H9 (cell line): ENCODE measurements at regions not wholly inside any gene's neighbourhood (a gene's known extent, or its start where the extent isn't known, plus 50 kb on each side); places are given as distances from the start of the nearest gene placed in this dataset.

Experiments
- DNase-seq: peaks from one replicate; pipeline ENCODE4 v3.0.0-alpha.2; 2017
- H2AFZ ChIP-seq: one replicate; pipeline ENCODE4 v1.6.1; 2013; ENCODE audit warnings: mild to moderate bottlenecking, low read length, control low read depth, moderate library complexity
- H2AK5ac ChIP-seq: 2 replicates; pipeline ENCODE4 v1.6.1; 2013; ENCODE audit warnings: low read length, control low read depth, mixed read lengths; ENCODE audit not compliant: insufficient read length
- H2BK120ac ChIP-seq: one replicate; pipeline ENCODE4 v1.6.1; 2013; ENCODE audit warnings: low read depth, mild to moderate bottlenecking, low read length, control low read depth, inconsistent platforms; ENCODE audit not compliant: poor library complexity, severe bottlenecking
- H2BK12ac ChIP-seq: 2 replicates; pipeline ENCODE4 v1.6.1; 2013; ENCODE audit warnings: low read length, control low read depth, mixed read lengths, low read depth; ENCODE audit not compliant: insufficient read length
- H2BK15ac ChIP-seq: 2 replicates; pipeline ENCODE4 v1.6.1; 2013; ENCODE audit warnings: low read depth, low read length, control low read depth
- H2BK20ac ChIP-seq: one replicate; pipeline ENCODE4 v1.6.1; 2013; ENCODE audit warnings: low read depth, mild to moderate bottlenecking, low read length, control low read depth, inconsistent platforms; ENCODE audit not compliant: poor library complexity, severe bottlenecking
- H2BK5ac ChIP-seq: 2 replicates; pipeline ENCODE4 v1.6.1; 2013; ENCODE audit warnings: low read length, control low read depth, mixed read lengths; ENCODE audit not compliant: insufficient read length
- H3K14ac ChIP-seq: 2 replicates; pipeline ENCODE4 v1.6.1; 2013; ENCODE audit warnings: low read length, control low read depth; ENCODE audit not compliant: insufficient read depth
- H3K18ac ChIP-seq: 2 replicates; pipeline ENCODE4 v1.6.1; 2013; ENCODE audit warnings: low read depth, mild to moderate bottlenecking, mixed read lengths, low read length, control low read depth; ENCODE audit not compliant: insufficient read length
- H3K23ac ChIP-seq: 2 replicates; pipeline ENCODE4 v1.6.1; 2013; ENCODE audit warnings: low read length, control low read depth, mixed read lengths, low read depth; ENCODE audit not compliant: insufficient read length
- H3K23me2 ChIP-seq: 2 replicates; pipeline ENCODE4 v1.6.1; 2013; ENCODE audit warnings: low read depth, mild to moderate bottlenecking, mixed read lengths, low read length, control low read depth; ENCODE audit not compliant: insufficient read length, poor library complexity, severe bottlenecking
- H3K27ac ChIP-seq: 2 replicates; pipeline ENCODE4 v1.5.1; 2013; ENCODE audit warnings: low read length, control low read depth, mixed read lengths, low read depth; ENCODE audit not compliant: insufficient read length
- H3K27me3 ChIP-seq: 2 replicates; pipeline ENCODE4 v1.6.1; 2013; ENCODE audit warnings: low read length, control low read depth, inconsistent platforms; ENCODE audit not compliant: insufficient read depth
- H3K4ac ChIP-seq: 2 replicates; pipeline ENCODE4 v1.6.1; 2013; ENCODE audit warnings: low read depth, mild to moderate bottlenecking, control low read depth, inconsistent platforms, low read length, moderate library complexity
- H3K4me1 ChIP-seq: 2 replicates; pipeline ENCODE4 v1.6.1; 2013; ENCODE audit warnings: low read length, control low read depth, inconsistent platforms; ENCODE audit not compliant: insufficient read depth
- H3K4me2 ChIP-seq: 2 replicates; pipeline ENCODE4 v1.6.1; 2013; ENCODE audit warnings: low read length, control low read depth, mixed read lengths; ENCODE audit not compliant: insufficient read length, insufficient read depth
- H3K56ac ChIP-seq: 2 replicates; pipeline ENCODE4 v1.6.1; 2013; ENCODE audit warnings: low read depth, mild to moderate bottlenecking, mixed read lengths, low read length, control low read depth; ENCODE audit not compliant: insufficient read length
- H3K79me1 ChIP-seq: 2 replicates; pipeline ENCODE4 v1.6.1; 2013; ENCODE audit warnings: low read depth, mild to moderate bottlenecking, moderate library complexity, low read length, control low read depth, inconsistent platforms; ENCODE audit not compliant: insufficient read depth, poor library complexity, severe bottlenecking
- H3K79me2 ChIP-seq: 2 replicates; pipeline ENCODE4 v1.6.1; 2013; ENCODE audit warnings: low read length, control low read depth, inconsistent platforms; ENCODE audit not compliant: insufficient read depth
- H3K9ac ChIP-seq: 2 replicates; pipeline ENCODE4 v1.6.1; 2013; ENCODE audit warnings: low read length, control low read depth, mixed read lengths; ENCODE audit not compliant: insufficient read length; ENCODE audit errors: extremely low read depth
- H3K9me3 ChIP-seq: one replicate; pipeline ENCODE4 v1.6.1; 2013; ENCODE audit warnings: low read depth, low read length, inconsistent platforms; ENCODE audit not compliant: control insufficient read depth
- H3T11ph ChIP-seq: one replicate; pipeline ENCODE4 v1.6.1; 2013; ENCODE audit warnings: mild to moderate bottlenecking, low read length, control low read depth, inconsistent platforms
- H4K20me1 ChIP-seq: one replicate; pipeline ENCODE4 v1.6.1; 2013; ENCODE audit not compliant: control insufficient read depth, insufficient read length, insufficient read depth
- H4K5ac ChIP-seq: 2 replicates; pipeline ENCODE4 v1.6.1; 2013; ENCODE audit warnings: low read depth, mild to moderate bottlenecking, mixed read lengths, low read length, control low read depth; ENCODE audit not compliant: insufficient read length
- H4K8ac ChIP-seq: replicated peaks from 2 replicates; pipeline ENCODE4 v1.6.1; 2013; ENCODE audit warnings: low read length, control low read depth, mixed read lengths, low read depth; ENCODE audit not compliant: insufficient read length
- H4K91ac ChIP-seq: 2 replicates; pipeline ENCODE4 v1.6.1; 2013; ENCODE audit warnings: low read depth, mild to moderate bottlenecking, moderate library complexity, mixed read lengths, low read length, control low read depth; ENCODE audit not compliant: insufficient read length
- H3K27ac Mint-ChIP-seq, 3 experiments: 2 replicates in 2 of 3; 3 replicates in 1 of 3; pipeline ENCODE4 v1.8.0; 2020 to 2021; ENCODE audit warnings: mixed read lengths in 3 of 3, mild to moderate bottlenecking in 1 of 3, moderate library complexity in 1 of 3
- H3K27me3 Mint-ChIP-seq: 2 replicates; pipeline ENCODE4 v1.8.0; 2021; ENCODE audit warnings: low read depth, mild to moderate bottlenecking, moderate library complexity, mixed read lengths
- H3K36me3 Mint-ChIP-seq, 3 experiments: 2 replicates in 2 of 3; 3 replicates in 1 of 3; pipeline ENCODE4 v1.8.0; 2020 to 2021; ENCODE audit warnings: low read depth in 3 of 3, mixed read lengths in 3 of 3; ENCODE audit not compliant: insufficient read depth in 1 of 3
- H3K4me1 Mint-ChIP-seq, 2 experiments: 2 replicates each; pipeline ENCODE4 v1.8.0; 2020; ENCODE audit warnings: mixed read lengths in 2 of 2
- H3K4me3 Mint-ChIP-seq, 2 experiments: 2 replicates in 1 of 2; 3 replicates in 1 of 2; pipeline ENCODE4 v1.8.0; 2020 to 2021; ENCODE audit warnings: mild to moderate bottlenecking in 2 of 2, mixed read lengths in 2 of 2, moderate library complexity in 1 of 2
- H3K9me3 Mint-ChIP-seq, 2 experiments: 2 replicates in 1 of 2; 3 replicates in 1 of 2; pipeline ENCODE4 v1.8.0; 2020; ENCODE audit warnings: mild to moderate bottlenecking in 2 of 2, mixed read lengths in 2 of 2, moderate library complexity in 1 of 2
- CTCF ChIP-seq: fragments of 200-600 bp; sonication (generic); conservative IDR thresholded peaks from 3 replicates; pipeline ENCODE4 v1.8.0; 2021; ENCODE audit warnings: antibody characterized with exemption, mild to moderate bottlenecking
- WGBS: extraction: QIAGEN DNeasy Blood & Tissue Kit; methylation state at CpG from one replicate; pipeline ENCODE4 v1.1.7; 2013; ENCODE audit warnings: missing lambda C conversion rate, low lambda C conversion rate, mixed read lengths; ENCODE audit not compliant: insufficient read length; ENCODE audit errors: extremely low coverage; 5-methylcytosine and 5-hydroxymethylcytosine counted together

GRCh38 chr15:93913871-93914270, 317.5 kb upstream of the MCTP2 start:
- Mint-ChIP-seq H3K27ac (no peak overlapping the region), H3K4me3 (no peak overlapping the region), H3K36me3 (no peaks in the 10 kb centered on the region), H3K9me3 (no peaks in the 10 kb centered on the region), H3K4me1 (peaks cover 17 to 19% of the 10 kb centered on the region in 2 experiments), H3K27me3 (0 out of 2 replicates have a peak, but pooled peaks cover 1% of the 10 kb centered on the region)
- H2BK15ac ChIP-seq: no peak overlapping the region
- 100% methylated on average over 1 of the region's 3 CpGs for WGBS
- no peak for DNase-seq
- H2AK5ac ChIP-seq: no peak overlapping the region
- no peaks in the 10 kb centered on the region for H3K9me3 ChIP-seq
- H3K79me2 ChIP-seq: no peaks in the 10 kb centered on the region
- H2AFZ ChIP-seq: no peak overlapping the region
- no peak overlapping the region for H2BK12ac ChIP-seq
- H3K4me1 ChIP-seq: no peaks in the 10 kb centered on the region
- H2BK120ac ChIP-seq: no peak overlapping the region
- no peak overlapping the region for H3K56ac ChIP-seq
- H3K27ac ChIP-seq: no peak overlapping the region
- H3K4me2 ChIP-seq: no peak overlapping the region
- no peak for TF ChIP-seq CTCF
- no peak overlapping the region for H3K23ac ChIP-seq
- no peak overlapping the region for H4K8ac ChIP-seq
- no peak overlapping the region for H2BK5ac ChIP-seq
- no peaks in the 10 kb centered on the region for H3K23me2 ChIP-seq
- no peak overlapping the region for H3K9ac ChIP-seq
- H4K20me1 ChIP-seq: no peaks in the 10 kb centered on the region
- no peak overlapping the region for H3K18ac ChIP-seq
- H3K14ac ChIP-seq: no peak overlapping the region
- H2BK20ac ChIP-seq: no peak overlapping the region
- H4K91ac ChIP-seq: no peak overlapping the region
- H3T11ph ChIP-seq: no peak overlapping the region
- H3K4ac ChIP-seq: no peak overlapping the region
- H3K79me1 ChIP-seq: no peaks in the 10 kb centered on the region
- H3K27me3 ChIP-seq: no peaks in the 10 kb centered on the region
- no peak overlapping the region for H4K5ac ChIP-seq
